GM21529 (cell line): ENCODE measurements at regions not wholly inside any gene's neighbourhood (a gene's known extent, or its start where the extent isn't known, plus 50 kb on each side); places are given as distances from the start of the nearest gene placed in this dataset.
"Not testable (repeated sequence)": the region's sequence is repeated elsewhere in the genome, so short reads cannot be mapped to it uniquely, and the experiment has no call there.

Source experiments
- ATAC-seq: cut with Tn5 transposase; IDR thresholded peaks from one replicate; pipeline ENCODE4 v1.9.1; 2021; ENCODE audit not compliant: unreplicated experiment

DNA sequence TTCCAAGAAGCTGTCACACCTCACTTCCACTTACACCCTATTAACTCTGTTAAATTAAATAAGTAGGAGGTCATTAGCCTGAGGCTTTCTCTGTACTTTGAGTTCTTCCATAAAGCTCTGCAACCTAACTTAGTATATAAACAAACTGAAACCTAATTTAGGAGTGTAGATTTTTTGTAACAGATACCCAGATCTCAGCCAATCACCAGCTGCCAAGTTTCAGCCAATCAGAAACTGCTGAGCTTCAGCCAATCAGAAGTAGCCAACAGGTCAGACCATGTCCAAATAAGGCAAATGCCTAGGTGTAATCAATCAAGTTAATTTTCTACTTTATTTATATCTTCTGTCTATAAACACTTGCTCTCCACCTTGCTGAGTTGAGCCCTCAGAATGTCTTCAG is 142.7 kb upstream of the SULF2 start:
- no peak for ATAC-seq

DNA sequence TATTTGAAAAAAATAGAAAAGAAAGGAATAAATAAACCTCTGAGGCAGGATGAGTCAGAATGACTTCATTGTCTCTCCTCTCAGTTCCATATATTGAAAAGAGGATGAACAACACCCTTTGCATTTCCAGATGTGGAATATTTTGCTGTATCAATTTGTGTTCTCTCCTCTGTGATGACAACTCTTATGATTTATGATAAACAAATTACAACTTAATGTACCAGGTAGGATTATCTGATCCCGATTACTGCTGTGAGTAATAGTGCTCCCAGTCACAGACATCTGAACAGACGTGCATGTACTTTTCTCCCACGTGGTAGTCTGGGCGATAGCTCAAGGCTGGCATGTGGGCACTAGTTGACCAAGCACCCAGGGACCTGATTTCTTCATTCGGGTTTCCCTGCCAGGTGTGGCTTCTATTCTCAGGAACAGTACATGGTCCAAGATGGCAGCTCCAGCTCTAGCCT is 142.1 kb upstream of the SULF2 start:
- ATAC-seq: no peak

DNA sequence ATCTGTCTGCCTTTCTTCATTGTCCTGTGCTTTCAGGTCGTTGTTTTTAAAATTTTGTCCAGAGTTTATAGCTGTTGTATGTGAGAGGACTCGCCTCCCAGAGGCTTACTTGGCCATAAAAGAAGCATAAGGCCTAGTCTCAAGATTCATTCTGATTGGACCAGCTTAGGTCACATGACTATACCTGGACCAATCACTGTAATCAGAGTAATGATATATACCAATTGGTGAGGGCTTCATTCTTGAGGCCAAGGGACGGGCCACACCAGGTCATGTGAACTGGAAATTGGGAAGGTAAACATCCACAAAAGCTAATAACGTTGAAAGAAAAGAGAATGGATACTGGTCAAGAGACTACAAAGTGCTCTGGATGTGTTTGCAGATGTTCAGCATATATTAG is 141.4 kb upstream of the SULF2 start:
- ATAC-seq: no peak

DNA sequence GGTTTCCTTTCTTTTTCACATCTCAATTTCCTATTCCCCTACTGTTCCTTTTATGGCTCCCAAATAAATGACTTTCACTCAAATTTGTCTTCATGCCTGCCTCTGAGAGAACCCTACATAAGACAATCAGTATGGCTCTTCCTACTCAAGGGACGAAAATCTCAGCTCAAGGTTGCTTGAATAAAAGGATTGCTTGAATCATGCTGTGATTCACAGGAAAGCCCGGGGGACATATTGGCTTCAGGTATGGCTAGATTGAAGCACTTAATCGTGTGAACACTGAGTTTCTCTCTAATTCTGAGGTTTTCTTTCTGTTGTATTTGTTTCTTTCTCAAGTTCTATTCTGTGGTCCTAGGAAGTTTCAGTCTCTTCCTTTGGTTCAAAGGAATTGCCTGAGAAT is 140.3 kb upstream of the SULF2 start:
- ATAC-seq: no peak

DNA sequence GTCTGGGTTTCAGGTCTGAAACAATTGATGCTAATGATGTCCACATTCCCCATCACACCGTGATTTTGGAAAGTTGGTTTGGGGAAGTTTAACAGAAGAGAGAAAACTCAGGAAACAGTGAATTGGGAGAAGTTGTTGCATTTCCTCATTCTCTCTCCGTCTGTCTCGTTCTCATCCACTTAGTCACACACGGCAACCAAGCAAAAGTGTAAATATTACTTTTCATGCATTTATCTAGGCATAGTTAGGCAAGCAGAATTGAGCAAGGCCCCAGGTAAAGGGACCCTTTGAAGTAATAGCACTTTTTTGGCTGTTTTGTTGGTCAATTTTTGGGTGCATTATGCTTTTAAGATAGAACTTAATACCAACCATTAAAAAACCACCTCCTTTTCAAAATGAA is 137.0 kb upstream of the SULF2 start:
- no peak for ATAC-seq

DNA sequence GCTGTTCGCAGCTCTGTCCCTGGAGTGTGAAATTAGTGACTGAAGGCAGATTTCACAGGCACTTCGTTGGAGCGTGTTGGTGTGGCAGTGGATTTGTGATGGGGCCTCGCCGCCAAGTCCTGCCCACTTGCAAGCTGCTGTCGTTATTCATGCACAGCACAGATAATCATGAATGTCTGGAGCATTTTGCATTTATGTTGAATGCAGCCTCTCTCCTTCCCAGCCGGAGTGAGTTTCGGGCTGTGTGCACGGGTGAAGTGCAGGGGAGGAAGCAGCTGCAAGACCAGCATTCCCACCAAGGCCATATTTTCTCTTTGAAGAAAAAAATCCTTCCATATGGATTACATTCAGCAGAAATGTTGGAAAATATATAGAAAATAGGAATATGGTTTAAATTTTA is 136.5 kb upstream of the SULF2 start:
- ATAC-seq: not testable (repeated sequence)

DNA sequence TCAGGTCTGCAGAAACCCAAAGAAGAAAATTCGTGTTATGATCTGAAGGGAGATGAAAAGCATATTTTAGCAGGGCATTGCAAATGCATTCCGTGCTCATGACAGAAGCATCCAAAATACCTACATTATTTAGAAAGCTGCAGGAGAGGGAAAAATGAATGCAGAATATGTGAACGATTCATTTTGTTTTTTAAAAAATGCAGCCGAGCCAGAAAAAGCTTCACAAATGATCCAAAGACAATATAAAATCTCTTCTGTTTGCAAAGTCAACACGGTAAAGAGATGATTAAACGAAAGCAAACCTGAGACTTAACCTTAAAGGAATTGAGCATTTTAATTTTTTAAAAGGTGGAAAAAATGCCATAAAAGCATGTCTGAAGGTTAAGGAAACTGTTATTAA is 136.1 kb upstream of the SULF2 start:
- ATAC-seq: no peak

DNA sequence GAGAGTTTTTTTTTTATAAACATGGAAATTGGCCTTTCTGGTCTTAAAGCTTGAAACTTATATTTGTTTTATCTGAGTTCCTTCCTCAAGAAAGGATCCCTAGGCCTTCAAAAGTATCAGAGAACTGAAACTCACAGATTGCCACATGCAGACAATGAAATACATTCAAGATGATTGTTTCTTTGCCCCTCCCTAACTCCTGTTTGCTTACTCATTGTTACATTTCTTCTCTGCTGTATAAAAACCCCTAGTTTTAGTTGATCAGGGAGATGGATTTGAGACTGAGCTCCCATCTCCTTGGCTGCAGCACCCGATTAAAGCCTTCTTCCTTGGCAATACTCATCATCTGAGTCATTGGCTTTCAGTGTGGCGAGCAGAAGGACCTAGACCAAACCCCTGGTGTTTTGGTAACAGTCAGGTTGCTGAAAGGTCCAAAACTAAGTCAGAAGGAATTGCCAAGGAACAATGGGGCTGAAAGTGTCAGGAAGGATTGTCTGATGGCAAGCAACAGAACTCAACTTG is 132.3 kb upstream of the SULF2 start:
- ATAC-seq: no peak

DNA sequence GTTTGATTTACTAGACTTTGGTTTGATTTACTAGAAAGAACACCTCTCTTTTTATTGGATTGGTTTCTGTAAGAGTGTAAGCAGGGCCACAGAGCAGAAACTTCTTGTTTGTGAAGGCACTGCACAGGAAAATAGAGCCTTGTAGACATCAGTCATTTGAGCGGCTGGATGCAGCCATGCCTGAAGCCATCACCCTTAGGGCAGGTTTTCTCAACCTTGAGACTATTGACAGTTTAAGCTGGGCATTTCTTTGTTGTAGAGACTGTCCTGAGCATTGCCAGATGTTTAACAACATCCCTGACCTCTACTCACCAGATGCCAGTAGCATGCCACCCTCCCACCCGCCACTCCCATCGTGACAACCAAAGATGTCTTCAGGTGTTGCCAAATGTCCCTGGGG is 130.2 kb upstream of the SULF2 start:
- ATAC-seq: no peak

DNA sequence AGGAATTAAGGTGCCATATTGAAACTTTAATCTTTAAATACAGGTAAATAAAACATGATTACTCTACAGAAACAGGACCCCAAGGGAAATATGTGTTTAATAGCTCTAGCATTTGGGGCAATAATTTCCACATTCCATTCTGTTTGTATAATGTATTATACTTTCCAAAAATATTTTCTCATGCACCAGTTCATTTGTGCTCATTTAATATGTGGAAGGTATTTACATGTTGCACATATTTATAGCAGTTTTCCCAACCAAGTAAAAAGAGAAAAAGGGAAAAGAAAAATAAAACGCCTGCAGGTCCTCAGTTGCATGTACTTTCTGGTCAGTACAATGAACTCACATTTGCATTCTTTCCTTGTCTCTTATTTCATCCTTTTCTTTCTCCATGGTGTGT is 129.5 kb upstream of the SULF2 start:
- no peak for ATAC-seq

DNA sequence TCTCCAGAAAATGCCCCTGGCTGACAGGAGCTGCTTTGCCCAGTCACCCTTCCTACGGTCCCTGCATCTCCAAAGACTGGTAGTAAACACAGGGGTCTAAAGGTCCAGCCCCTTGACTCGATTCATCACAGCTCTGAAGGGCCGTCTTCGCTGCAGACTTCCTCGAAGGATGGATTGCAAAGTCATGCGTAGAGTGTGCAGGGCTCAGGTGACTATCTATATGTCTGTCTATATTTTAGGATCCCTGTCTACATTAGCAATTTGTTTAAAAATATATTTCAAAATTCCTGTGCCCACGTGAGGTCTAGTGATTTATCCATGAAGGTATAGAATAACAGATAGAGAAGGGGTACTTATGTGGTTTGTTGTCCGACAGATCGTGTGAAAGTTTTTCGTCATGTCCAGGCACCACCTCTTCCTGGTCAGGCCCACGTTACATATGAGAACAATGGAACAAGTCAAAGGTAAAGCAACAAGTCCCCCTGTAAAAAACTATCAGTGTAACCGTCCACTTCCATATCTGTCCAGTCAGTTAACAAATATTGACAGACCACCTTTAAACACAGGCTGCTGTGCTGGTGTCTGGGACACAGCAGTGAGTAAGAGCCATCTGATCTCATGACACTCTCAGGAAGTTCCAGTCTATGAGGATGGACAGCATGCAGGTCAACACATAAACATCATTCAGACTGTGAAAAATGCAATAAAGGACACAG is 127.7 kb upstream of the SULF2 start:
- not testable (repeated sequence) for ATAC-seq

DNA sequence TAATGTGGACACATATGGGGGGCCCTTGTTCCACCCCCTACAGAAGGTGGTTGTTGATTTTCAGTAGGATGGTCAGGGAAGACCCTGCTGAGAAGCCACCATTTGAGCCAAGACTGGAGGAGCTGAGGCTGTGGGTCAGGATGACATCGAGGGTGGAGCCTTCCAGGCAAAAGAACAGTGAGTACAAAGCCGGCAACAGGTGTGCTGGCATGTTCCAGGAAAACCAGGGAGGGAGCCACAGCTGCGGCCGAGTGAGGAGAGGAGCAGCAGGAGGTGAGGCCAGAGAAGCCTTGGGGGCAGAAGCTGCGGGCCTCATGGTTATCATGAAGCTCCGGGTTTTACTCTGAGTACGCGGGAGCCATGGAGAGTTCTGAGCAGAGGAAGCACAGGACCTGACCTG is 126.9 kb upstream of the SULF2 start:
- not testable (repeated sequence) for ATAC-seq

DNA sequence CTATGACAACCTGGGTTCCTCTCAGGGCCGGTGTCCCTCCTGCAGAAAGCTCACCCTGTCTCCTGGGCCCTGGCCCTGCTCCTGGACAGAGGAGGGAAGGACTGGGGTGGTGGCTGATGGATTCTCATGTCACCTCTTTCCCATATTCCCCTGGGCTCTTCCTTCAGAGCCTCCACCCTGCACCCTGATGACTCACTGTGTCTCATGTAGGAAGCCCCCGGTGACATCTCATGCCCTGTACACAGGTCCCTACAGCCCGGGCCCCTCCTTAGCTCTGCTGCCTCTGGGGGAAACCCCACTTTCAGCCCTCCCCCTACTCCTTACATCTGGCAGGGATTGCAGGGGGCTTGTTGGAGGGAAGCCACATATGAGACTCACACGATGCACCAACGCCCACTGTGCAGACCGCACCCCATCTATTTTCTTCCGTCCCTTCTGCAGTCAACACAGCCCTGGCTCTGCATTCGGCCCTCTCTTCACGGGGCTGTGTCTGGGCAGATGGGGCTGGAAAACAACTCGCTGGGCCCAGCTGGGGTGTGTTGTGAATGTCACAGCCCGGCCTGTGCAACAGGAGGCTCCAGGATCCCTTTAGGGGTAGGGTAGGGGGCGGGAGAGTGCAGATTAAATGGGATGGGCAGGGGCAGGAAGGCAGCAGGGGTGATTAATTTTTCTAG is 124.6 kb upstream of the SULF2 start:
- ATAC-seq: not testable (repeated sequence)

DNA sequence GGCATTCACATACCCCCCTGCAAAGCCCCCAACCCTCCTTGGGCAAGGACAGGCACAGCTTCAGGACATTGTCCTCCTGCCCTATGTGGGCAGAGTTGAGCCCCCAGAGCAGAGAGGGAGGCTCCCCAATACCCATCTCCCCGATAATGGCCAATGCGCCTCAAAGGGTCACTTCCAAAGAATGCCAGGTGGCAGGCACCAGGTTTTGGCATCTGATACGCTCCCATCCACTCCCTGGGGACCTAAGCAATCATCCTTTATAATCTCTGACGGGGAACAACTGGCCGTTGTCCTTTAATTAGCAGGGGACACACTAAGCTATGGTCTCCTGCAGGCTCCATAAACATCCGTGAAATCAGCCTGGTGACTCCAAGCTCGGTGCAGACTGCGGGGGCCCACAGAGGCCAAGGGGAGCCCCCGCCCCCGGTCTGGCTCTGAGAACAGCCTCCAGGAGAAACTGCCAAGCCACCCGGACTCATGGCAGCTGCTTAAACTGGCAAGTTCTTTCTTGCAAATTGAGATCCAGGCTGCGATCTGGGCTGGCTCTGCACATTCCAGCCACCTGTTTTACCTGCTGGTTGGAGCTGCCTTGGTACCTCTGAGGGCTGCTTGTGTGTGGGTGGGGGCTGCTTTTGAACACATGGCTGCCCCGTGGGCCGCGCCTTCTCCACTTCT is 123.2 kb upstream of the SULF2 start:
- ATAC-seq: not testable (repeated sequence)

DNA sequence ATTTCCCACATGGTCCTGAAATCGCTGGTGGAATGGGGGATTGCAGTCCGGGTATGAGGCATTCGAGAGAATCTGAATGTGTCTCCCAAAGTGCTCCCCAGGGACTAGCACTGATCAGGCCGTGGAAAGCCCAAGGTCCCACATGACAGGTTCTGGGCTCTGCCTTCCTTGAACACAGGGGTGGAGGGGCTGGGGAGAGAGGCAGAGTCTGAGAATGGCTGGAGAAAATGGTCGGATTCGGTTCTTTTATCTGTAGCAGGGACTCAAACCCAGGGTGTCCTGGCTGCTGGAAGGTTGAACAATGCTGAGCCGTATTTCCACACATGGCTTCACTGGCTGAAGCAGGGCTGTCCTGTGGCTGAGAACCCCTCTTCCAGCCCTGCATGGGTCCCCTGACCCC is 122.7 kb upstream of the SULF2 start:
- not testable (repeated sequence) for ATAC-seq

DNA sequence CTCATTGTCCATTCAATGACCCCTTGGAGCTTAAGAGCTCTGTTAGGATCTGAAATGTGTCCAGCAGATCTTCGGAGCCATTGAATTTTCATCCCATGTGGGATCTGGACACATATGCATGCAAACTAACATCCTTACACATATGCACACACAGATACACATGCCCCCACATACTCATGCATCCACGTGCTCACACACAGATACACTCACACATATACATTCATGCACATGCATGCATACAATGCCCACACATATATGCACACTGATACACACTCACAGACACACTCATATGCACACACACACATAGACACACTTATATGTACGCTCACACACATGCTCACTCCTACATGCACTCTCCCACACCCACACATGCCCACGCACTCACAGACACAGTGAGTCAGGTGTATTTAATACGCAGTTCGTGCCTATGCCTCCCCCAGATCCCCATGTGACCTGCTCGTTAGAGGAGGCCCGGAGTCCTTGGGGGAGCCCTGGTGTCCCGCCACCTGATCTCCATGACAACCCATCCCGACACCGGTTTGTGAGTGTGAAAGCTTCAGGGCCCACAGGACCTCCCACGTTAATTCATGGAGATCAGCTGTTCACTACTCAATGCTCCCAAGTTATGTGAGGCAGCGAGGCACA is 121.9 kb upstream of the SULF2 start:
- ATAC-seq: no peak

DNA sequence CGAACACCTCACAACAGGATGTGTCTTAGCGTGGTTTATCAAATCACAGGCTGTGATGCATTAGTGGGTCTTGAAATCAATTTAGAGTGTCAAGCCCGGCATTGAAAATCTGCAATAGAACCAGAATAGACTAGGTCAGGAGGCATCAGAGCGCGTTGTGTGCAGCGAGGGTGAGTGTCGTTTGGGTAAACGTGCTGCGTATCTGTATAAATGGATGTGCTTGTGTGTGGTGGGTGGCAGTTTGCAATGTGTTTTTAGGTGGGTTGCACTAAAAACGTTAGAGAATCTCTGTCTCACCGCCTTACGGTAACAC is 121.0 kb upstream of the SULF2 start:
- ATAC-seq: no peak

DNA sequence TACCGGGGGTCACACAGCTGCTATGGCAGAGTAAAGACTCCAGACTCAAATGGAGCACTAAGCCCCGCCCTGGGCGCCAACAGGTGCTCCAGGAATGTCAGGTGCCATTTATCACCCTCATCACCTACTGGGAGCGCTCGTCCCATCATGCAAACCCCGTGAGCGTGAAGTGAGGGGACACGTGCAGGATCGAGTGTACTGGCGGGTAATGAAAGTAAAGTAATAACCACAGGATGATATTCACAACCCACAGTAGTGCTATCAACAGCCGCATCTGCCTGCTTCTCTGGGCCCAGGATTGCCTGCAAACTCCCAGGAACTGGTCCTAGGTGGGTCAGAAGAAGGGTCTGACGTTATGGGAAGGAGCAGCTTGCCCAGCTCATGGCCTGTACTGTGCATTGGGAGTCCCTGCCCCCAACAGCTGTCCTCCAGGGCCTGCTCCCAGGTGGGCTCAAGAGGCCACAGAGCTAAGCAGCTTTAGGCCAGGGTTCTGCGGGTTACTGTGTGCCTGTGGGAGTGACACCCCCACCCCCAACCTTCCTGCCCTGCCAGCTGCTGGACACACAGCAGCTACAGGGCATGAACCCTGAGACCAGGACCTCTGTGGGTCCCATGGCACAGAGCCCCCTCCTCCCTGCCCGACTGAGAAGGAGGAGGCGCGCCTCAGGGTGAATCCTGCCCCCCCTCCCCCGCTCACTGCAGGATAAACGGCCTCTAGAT is 120.5 kb upstream of the SULF2 start:
- no peak for ATAC-seq

DNA sequence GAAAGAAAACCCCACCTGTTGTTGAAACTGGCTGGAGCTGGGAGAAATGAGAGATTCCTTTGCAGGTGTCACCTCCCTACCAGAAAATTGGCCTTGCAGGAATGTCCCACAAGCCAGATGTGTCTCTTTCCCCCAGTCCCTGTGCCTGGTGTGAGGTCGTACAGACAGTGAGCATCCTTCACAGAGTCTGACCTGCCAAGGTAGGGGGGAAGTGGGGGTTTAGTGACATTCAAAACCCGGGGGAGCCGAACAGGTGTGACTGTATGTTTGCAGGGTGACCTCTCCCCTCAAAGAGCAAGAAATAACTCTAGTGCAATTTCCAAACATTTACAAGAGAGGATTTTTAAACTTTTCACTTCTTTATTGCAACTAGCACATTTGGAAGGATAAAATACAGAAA is 117.7 kb upstream of the SULF2 start:
- ATAC-seq: not testable (repeated sequence)

DNA sequence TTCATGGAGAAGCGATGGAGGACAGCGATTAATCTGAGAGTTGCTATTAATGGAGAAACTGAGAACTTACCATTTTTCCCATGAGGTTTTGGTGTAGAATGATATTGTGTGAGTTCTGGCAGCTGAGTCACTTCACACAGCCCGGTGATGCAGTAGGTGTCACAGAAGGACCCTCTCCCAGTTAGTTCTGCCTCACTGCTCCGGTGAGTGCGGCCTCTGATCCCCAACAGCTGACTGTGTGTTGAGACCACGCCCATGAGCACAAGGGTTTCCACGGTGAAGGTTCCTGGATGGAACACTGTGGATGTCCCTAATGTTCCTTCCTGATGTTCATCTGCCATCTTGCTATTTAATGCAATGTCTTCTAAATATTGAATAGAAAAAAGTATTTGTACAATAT is 114.0 kb upstream of the SULF2 start:
- ATAC-seq: not testable (repeated sequence)

DNA sequence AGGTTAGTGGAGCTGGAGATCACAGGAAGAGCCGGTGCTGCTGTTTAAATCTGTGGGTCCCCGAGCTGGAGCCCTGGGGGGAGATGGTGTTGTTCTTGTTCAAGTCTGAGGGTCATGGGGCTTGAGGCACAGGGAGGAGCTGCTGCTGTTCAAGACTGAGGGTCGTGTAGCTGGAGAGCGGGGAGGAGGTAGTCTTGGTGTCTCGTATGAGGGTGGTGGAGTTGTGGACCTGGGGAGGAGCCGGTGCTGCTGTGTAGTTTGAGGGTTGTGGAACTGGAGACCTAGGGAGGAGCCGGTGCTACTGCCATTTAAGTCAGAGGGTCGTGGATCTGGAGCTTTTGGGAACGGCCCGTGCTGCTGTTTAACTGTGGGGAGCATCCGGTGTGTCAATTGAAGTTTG is 112.2 kb upstream of the SULF2 start:
- ATAC-seq: no peak
